ENCODE measurements at regions not wholly inside any gene's neighbourhood (a gene's known extent, or its start where the extent isn't known, plus 50 kb on each side); places are given as distances from the start of the nearest gene placed in this dataset.

- CTCF ChIA-PET = no interaction called here
- no peak for TF ChIP-seq MAX (IDR thresholded peaks at IDR 0.05; ENCODE audit: insufficient read depth, insufficient read length)
- no peak for TF ChIP-seq CTCF (IDR thresholded peaks at IDR 0.05; ENCODE audit: extremely low read depth in 1 of 2, insufficient read depth in 1 of 2, low read depth in 1 of 2, low read length in 2 of 2)
- no peak for TF ChIP-seq POLR2A (IDR thresholded peaks at IDR 0.05; ENCODE audit: low read depth, low read length)
- TF ChIP-seq POLR2AphosphoS5 (IDR thresholded peaks at IDR 0.05; ENCODE audit: insufficient read depth, low read depth, low read length) = no peak
- TF ChIP-seq EZH2 (IDR thresholded peaks at IDR 0.05; ENCODE audit: borderline replicate concordance, low read depth, low read length, severe bottlenecking) = no peak
- no peak for TF ChIP-seq MYC (IDR thresholded peaks at IDR 0.05; ENCODE audit: low read depth, low read length)
- TF ChIP-seq FOS (IDR thresholded peaks at IDR 0.05; ENCODE audit: borderline replicate concordance, insufficient read depth, low read length) = no peak
- TF ChIP-seq GATA2 (IDR thresholded peaks at IDR 0.05; ENCODE audit: insufficient read depth, insufficient read length, low read depth, low read length) = no peak
- no peak for TF ChIP-seq JUN (IDR thresholded peaks at IDR 0.05; ENCODE audit: borderline replicate concordance, insufficient read depth, insufficient read length, low read depth)
- dilution Hi-C loops (cut with MboI; ENCODE audit: extremely low pct_ligation_motif_present, low sequenced_read_pairs) = no loop called here
These were observed 195.0 kb upstream of the MDFIC2 start for GRCh38 chr3:70507486-70507885.

More at GRCh38 chr3:70507486-70507885, 195.0 kb upstream of the MDFIC2 start:
- no peak overlapping the region for H3K9ac ChIP-seq (replicated peaks; ENCODE audit: extremely low read depth, insufficient read depth, low read length)
- intact Hi-C loops (cut with micrococcal nuclease) = no loop called here
- H3K4me1 ChIP-seq (ENCODE audit: control insufficient read depth, extremely low read depth, insufficient read depth, low read length) = no peaks in the 10 kb centered on the region
- H3K4me3 ChIP-seq (replicated peaks in 1 of 3; ENCODE audit: insufficient read depth in 1 of 3, low read depth in 1 of 3, low read length in 3 of 3) = no peak overlapping the region
- H3K36me3 ChIP-seq (ENCODE audit: control insufficient read depth in 2 of 2, extremely low read depth in 1 of 2, insufficient read depth in 2 of 2, low read length in 2 of 2) = no peaks in the 10 kb centered on the region
- H4K20me1 ChIP-seq (replicated peaks; ENCODE audit: control insufficient read depth, extremely low read depth, insufficient read depth, low read length) = no peaks in the 10 kb centered on the region
- FAIRE-seq (no peak), DNase-seq (ENCODE audit: low read depth, low spot score) (no peak)
- H3K9me3 ChIP-seq (replicated peaks; ENCODE audit: control insufficient read depth, insufficient read depth, low read length) = no peaks in the 10 kb centered on the region
- no TSS peak for BruUV-seq (replicated peaks)
- no peaks in the 10 kb centered on the region for H3K79me2 ChIP-seq (ENCODE audit: control insufficient read depth, insufficient read depth, low read length)
- POLR2A ChIA-PET = no interaction called here
- no peak overlapping the region for H2AFZ ChIP-seq (ENCODE audit: low read depth, low read length)
- no peak overlapping the region for H3K4me2 ChIP-seq (ENCODE audit: insufficient read depth, low read length)
- no peaks in the 10 kb centered on the region for H3K27me3 ChIP-seq (ENCODE audit: control insufficient read depth in 2 of 2, insufficient read depth in 2 of 2, low read length in 2 of 2)
- H3K9me1 ChIP-seq (replicated peaks; ENCODE audit: control insufficient read depth, extremely low read depth, insufficient read depth, low read length) = no peaks in the 10 kb centered on the region
- no peak overlapping the region for H3K27ac ChIP-seq (ENCODE audit: insufficient read depth, low read depth, low read length)

Measured in endothelial cell of umbilical vein (primary cell).